ENCODE measurements at regions not wholly inside any gene's neighbourhood (a gene's known extent, or its start where the extent isn't known, plus 50 kb on each side); places are given as distances from the start of the nearest gene placed in this dataset.
"Not testable (repeated sequence)": the region's sequence is repeated elsewhere in the genome, so short reads cannot be mapped to it uniquely, and the experiment has no call there.

DNA sequence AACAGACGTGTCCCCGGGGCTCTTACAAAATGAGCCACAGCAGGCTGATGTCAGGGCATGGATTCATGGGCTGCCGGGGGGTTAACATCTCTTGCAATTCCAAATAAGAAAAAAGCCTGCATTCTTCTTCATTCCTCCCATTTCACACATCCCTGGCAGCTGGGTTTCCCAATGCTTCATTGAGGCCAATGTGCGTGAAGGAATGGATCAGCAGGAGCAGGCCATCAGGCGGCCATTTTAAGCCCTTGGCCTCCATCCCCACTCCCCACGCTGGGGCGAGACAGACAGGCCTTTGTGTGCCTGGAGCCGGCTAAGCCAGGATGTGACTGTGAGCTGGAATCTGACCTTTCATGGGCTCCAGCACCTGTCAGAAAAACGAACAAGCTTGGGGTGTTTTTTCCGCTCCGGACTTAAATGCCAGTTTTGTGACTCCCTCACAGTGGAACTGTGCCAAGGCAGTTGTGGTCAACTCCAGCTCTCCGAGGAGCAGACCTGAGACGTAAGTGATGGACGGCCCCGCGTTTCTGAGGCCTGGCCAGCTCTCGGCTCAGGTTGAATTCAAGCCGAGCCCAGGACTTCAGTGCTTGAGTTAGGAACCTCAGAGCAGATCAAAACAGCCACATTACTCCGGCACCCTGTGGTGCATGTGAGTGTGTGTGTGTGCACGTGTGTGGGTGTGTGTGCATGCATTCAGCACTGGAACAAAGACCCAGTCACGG lies 133.1 kb downstream of the TMEM30B start:
- TF ChIP-seq FOXK2 (IDR thresholded peaks at IDR 0.05) (no peak), TARDBP (IDR thresholded peaks at IDR 0.05) (no peak), ELF4 (IDR thresholded peaks at IDR 0.05) (no peak), L3MBTL2 (conservative IDR thresholded peaks at IDR 0.05) (no peak)
- TF ChIP-seq, protein P1, sequence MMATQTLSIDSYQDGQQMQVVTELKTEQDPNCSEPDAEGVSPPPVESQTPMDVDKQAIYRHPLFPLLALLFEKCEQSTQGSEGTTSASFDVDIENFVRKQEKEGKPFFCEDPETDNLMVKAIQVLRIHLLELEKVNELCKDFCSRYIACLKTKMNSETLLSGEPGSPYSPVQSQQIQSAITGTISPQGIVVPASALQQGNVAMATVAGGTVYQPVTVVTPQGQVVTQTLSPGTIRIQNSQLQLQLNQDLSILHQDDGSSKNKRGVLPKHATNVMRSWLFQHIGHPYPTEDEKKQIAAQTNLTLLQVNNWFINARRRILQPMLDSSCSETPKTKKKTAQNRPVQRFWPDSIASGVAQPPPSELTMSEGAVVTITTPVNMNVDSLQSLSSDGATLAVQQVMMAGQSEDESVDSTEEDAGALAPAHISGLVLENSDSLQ (IDR thresholded peaks at IDR 0.05): no peak
- ChIA-PET CTCF (no interaction called here), POLR2A (no interaction called here)
- DNase-seq (ENCODE audit: extremely low spot score): no peak

DNA sequence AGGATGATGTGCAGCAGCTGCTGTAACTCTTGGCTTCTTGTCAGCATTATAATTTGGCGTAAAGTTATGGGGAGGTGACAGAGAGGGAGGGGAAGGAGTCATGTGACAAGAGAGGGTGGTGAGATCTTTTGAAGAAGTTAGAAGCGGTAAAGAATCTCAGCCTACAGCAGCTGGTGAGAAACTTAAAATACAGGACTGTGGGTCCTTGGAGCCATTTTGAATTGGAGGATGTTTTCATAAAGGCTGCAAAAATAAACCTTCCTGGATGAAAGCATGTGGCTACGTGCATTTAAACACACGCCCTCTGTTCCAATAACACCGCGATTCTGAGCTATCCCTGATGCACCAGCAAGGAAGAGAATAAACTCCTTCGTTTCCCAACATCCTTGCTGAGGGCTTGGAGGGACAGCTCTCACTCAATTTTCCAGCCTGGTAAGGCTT lies 133.7 kb downstream of the TMEM30B start:
- TF ChIP-seq, protein P1 (IDR thresholded peaks at IDR 0.05): no peak
- TF ChIP-seq SP1 (IDR thresholded peaks at IDR 0.05) (no peak), HDGF (IDR thresholded peaks at IDR 0.05; ENCODE audit: borderline replicate concordance) (no peak)
- no peak for DNase-seq (ENCODE audit: extremely low spot score)
- ChIA-PET CTCF (interaction anchor here (0.7 kb wide), 1 partner anchor 185 kb away, joined by 4 read pairs; no protein-coding TSS in a partner anchor), POLR2A (no interaction called here)

DNA sequence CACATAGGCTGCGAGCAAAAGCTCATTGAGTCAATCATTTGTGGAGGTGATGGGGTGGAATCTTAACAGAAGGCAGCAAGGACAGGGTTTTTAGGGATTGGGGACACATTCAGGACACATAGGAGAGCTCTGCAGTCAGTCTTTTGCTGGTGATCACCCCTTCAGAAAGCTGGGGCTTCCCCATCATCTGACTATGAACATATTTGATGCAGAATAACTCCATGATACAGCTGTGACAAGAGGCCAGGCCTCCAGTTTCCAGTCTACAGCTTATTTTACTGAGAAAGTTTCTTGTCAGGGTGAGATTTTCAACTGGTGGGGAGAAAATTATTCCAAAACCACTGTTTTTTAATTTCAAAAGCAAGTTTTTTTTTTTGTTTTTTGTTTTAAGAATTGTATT lies 134.2 kb downstream of the TMEM30B start:
- ChIA-PET CTCF (interaction anchor here (0.7 kb wide), 1 partner anchor 185 kb away, joined by 4 read pairs; no protein-coding TSS in a partner anchor), POLR2A (no interaction called here)
- no peak for TF ChIP-seq SUZ12 (IDR thresholded peaks at IDR 0.05)
- no peak for TF ChIP-seq ELF4 (IDR thresholded peaks at IDR 0.05)
- TF ChIP-seq, protein P1 (IDR thresholded peaks at IDR 0.05): no peak
- TF ChIP-seq ARNT (IDR thresholded peaks at IDR 0.05): no peak
- no peak for TF ChIP-seq SP1 (IDR thresholded peaks at IDR 0.05)
- TF ChIP-seq CTBP1 (IDR thresholded peaks at IDR 0.05; ENCODE audit: borderline replicate concordance): no peak
- no peak for TF ChIP-seq NFRKB (IDR thresholded peaks at IDR 0.05)
- TF ChIP-seq FOXA1 (IDR thresholded peaks at IDR 0.05): no peak
- no peak for TF ChIP-seq LEF1 (IDR thresholded peaks at IDR 0.05; ENCODE audit: borderline replicate concordance)
- no peak for TF ChIP-seq TARDBP (IDR thresholded peaks at IDR 0.05)
- TF ChIP-seq BHLHE40 (IDR thresholded peaks at IDR 0.05; ENCODE audit: borderline replicate concordance): no peak
- no peak for TF ChIP-seq FOXM1 (IDR thresholded peaks at IDR 0.05; ENCODE audit: borderline replicate concordance)
- no peak for TF ChIP-seq FOXK2 (IDR thresholded peaks at IDR 0.05)
- TF ChIP-seq HDGF (IDR thresholded peaks at IDR 0.05; ENCODE audit: borderline replicate concordance): no peak
- DNase-seq (ENCODE audit: extremely low spot score): no peak

DNA sequence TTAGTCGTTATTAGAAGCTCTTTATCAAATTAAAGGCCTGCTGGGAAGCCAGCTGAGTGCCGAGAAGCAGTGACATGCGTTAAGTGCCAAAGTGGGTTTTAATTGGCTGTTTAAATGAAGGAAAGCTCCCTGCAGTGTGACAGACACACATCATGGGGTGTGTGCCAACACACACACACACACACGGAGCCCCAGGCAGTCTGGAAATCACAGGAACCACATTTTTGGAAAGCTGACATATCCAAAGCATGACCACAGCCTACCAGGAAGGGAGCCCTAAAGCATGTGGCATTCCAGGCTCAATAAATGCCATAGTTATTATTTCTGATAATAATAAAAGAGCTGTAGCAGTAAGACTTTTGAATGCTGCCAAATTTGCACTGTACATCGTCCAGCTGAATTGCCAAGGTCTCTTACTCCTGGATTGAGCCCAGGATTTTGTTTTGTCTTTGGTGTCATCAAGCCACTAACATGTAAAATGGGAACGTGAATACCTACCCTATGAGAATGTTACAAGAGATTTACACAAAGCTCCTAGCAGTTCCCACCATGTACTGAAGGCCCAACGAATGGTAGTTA lies 135.1 kb downstream of the TMEM30B start:
- no peak for DNase-seq (ENCODE audit: extremely low spot score)
- CTCF ChIA-PET: interaction anchor here (1.1 kb wide), 1 partner anchor 13 kb away, joined by 3 read pairs; no protein-coding TSS in a partner anchor
- POLR2A ChIA-PET: no interaction called here
- TF ChIP-seq ZNF384 (IDR thresholded peaks at IDR 0.05): no peak
- TF ChIP-seq FOXA1 (IDR thresholded peaks at IDR 0.05): no peak
- TF ChIP-seq, protein P1 (IDR thresholded peaks at IDR 0.05): no peak; the same call in 1 of the 2 replicates
- TF ChIP-seq FOXK2 (IDR thresholded peaks at IDR 0.05): no peak
- TF ChIP-seq BHLHE40 (IDR thresholded peaks at IDR 0.05; ENCODE audit: borderline replicate concordance): no peak
- no peak for TF ChIP-seq ELF4 (IDR thresholded peaks at IDR 0.05)
- no peak for TF ChIP-seq NFRKB (IDR thresholded peaks at IDR 0.05)
- TF ChIP-seq ARNT (IDR thresholded peaks at IDR 0.05): no peak
- TF ChIP-seq TARDBP (IDR thresholded peaks at IDR 0.05): no peak
- TF ChIP-seq FOXM1 (IDR thresholded peaks at IDR 0.05; ENCODE audit: borderline replicate concordance): no peak
- no peak for TF ChIP-seq SP1 (IDR thresholded peaks at IDR 0.05)
- TF ChIP-seq CTBP1 (IDR thresholded peaks at IDR 0.05; ENCODE audit: borderline replicate concordance): no peak
- no peak for TF ChIP-seq SUZ12 (IDR thresholded peaks at IDR 0.05)

DNA sequence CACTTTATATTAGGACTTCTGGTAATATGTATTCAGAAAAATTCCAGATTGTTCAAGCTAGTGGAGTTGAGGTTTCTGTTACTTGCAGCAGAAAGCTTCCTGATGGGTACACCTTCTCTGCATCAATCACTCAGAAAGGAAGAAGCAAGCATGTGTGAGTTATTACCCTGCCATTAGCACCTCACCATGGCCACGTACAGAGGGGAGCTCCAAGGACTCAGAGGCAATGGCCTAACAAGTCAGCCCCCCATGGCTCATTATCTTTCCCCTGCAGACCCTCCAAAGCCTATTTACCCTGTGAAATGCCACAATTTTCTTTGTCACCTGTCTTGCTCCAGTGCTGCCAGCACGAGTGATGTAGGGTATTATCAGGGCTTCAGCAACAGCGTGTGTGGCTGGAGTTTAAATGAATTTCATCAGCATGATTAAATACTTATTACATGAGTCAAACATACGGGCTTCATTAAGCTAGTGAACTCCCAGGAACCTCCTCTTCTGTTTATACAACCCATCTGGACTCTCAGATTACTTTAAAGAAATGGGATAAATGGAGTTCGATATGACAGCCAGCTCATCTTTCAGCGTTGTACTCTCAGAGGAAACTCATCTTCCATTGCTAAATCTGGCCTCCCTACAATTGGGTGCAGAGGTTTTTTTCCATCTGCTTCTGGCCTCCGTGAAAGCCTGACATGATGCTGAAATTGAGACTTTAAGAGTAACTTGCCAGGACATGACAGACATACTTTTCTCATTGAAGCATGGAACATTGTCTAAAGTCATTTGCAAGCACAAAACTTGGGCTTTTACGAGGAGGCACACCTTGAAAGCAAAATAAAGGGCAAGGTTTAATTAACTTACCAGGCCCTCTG lies 135.9 kb downstream of the TMEM30B start:
- TF ChIP-seq SUZ12 (IDR thresholded peaks at IDR 0.05) (no peak), HDGF (IDR thresholded peaks at IDR 0.05; ENCODE audit: borderline replicate concordance) (no peak), SP1 (IDR thresholded peaks at IDR 0.05) (no peak), FOXK2 (IDR thresholded peaks at IDR 0.05) (no peak), TARDBP (IDR thresholded peaks at IDR 0.05) (no peak), ELF4 (IDR thresholded peaks at IDR 0.05) (no peak), BHLHE40 (IDR thresholded peaks at IDR 0.05; ENCODE audit: borderline replicate concordance) (no peak), LEF1 (IDR thresholded peaks at IDR 0.05; ENCODE audit: borderline replicate concordance) (no peak), ZNF384 (IDR thresholded peaks at IDR 0.05) (no peak), CTBP1 (IDR thresholded peaks at IDR 0.05; ENCODE audit: borderline replicate concordance) (no peak), L3MBTL2 (conservative IDR thresholded peaks at IDR 0.05) (no peak), FOXA1 (IDR thresholded peaks at IDR 0.05) (no peak)
- ChIA-PET POLR2A (no interaction called here), CTCF (interaction anchor here (1.1 kb wide), 1 partner anchor 13 kb away, joined by 3 read pairs; no protein-coding TSS in a partner anchor)
- DNase-seq (ENCODE audit: extremely low spot score): no peak

DNA sequence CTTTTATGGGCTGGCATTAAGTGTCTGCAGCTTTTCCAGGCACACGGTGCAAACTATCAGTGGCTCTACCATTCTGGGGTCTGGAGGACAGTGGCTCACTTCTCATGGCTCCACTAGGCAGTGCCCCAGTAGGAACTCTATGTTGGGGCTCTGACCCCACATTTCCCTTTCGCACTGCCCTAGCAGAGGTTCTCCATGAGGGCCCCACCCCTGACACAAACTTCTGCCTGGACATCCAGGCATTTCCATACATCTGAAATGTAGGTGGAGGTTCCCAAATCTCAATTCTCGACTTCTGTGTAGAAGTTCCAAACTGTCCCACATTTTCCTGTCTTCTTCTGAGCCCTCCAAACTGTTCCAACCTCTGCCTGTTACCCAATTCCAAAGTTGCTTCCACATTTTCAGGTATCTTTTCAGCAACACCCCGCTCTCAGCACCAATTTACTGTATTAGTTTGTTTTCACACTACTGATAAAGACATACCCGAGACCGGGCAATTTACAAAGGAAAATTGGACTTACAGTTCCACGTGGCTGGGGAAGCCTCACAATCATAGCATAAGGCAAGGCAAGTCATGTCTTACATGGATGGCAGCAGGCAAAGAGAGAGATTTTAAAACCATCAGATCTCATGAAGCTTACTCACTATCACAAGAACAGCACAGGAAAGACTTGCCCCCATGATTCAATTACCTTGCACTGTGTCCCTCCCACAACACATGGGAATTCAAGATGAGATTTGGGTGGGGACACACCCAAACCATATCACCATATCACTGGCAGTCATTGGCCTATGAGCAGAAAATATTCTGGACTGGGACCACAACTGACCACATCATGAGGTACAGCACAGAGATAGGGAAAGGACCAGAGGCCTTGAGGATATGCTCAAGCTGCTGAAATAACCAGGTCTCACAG lies 136.8 kb downstream of the TMEM30B start:
- POLR2A ChIA-PET; DNase-seq (ENCODE audit: extremely low spot score): not testable (repeated sequence)
- CTCF ChIA-PET: interaction anchor here (1.1 kb wide), 1 partner anchor 12 kb away, joined by 3 read pairs; no protein-coding TSS in a partner anchor

Data from HEK293T (cell line).